ENCODE measurements at regions not wholly inside any gene's neighbourhood (a gene's known extent, or its start where the extent isn't known, plus 50 kb on each side); places are given as distances from the start of the nearest gene placed in this dataset.

DNA sequence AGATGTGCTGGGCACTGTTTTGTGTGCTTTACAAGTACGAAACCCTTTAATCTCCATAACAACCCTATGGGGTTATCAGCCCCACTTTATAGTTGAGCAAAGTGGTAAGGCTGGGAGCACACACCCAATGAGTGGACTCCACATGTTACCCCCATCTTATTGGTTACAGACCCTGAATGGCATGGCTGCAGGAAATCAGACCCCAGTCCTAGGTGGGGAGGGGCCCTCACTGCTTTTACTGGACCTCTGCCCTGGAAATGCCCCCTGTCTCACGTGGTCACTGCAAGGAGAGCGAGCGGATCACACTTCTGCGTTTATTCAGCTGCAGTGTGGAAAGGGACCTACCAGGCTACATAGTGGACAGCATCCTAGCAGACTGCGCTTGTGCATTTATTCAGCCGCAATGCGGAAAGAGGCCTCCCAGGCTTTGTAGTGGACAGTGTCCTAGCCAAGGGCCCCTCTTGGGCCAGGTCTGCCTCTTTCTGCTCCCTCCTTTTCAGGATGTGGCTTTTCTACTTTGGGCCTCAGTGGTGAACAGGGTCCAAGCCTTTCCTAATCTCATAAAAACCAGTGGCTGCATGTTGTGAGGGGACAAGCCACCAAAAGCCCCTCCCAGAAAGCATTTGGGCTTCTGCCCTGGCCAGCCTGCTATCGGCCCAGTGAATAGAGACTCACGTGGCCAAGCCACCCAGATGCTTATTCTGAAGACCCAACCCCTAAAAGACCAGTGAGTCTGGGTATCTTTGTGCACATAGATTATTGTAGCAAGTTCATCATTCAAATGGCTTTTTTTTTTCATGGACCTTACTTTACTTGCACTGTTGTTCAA, 405.7 kb upstream of the RNF32 start:
- intact Hi-C loops (cut with DNase I), result no loop called here
- H3K27ac ChIP-seq, result no peak overlapping the region
- H3K4me3 ChIP-seq, result no peak overlapping the region
- no peaks in the 10 kb centered on the region for H3K27me3 ChIP-seq
- TF ChIP-seq EP300 (IDR thresholded peaks at IDR 0.05), result no peak
- TF ChIP-seq, protein P1, sequence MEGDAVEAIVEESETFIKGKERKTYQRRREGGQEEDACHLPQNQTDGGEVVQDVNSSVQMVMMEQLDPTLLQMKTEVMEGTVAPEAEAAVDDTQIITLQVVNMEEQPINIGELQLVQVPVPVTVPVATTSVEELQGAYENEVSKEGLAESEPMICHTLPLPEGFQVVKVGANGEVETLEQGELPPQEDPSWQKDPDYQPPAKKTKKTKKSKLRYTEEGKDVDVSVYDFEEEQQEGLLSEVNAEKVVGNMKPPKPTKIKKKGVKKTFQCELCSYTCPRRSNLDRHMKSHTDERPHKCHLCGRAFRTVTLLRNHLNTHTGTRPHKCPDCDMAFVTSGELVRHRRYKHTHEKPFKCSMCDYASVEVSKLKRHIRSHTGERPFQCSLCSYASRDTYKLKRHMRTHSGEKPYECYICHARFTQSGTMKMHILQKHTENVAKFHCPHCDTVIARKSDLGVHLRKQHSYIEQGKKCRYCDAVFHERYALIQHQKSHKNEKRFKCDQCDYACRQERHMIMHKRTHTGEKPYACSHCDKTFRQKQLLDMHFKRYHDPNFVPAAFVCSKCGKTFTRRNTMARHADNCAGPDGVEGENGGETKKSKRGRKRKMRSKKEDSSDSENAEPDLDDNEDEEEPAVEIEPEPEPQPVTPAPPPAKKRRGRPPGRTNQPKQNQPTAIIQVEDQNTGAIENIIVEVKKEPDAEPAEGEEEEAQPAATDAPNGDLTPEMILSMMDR (IDR thresholded peaks at IDR 0.05), result no peak
- TF ChIP-seq POLR2A (IDR thresholded peaks at IDR 0.05), result no peak
- no peaks in the 10 kb centered on the region for H3K36me3 ChIP-seq
- H3K4me1 ChIP-seq (ENCODE audit: insufficient read depth), result no peaks in the 10 kb centered on the region
- H3K9me3 ChIP-seq, result peaks cover 0 to 4% of the 10 kb centered on the region in 2 donors
- DNase-seq, result no peak
- WGBS, 3 donors, result 77 to 83% (median 82%) methylated on average over 10 of the region's 10 CpGs

DNA sequence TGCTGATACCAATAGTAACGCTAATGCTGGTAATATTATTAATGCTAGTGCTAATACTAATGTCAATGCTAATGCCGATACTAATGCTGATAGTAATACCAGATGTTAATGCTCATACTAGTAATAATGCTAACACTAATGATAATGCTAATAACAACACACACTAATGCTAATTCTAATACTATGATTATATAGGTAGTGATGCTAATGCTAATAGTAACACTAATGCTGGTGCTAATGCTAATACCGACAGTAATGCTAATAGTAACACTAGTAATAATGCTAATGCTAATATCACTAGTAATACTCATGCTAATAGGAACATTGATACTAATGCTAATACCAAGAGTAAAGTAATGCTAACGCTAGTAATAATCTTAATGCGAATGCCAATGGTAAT, 406.4 kb upstream of the RNF32 start:
- intact Hi-C loops (cut with DNase I), result no loop called here
- Histone ChIP-seq H3K9me3 (peaks cover 0 to 4% of the 10 kb centered on the region in 2 donors), H3K36me3 (no peaks in the 10 kb centered on the region), H3K27ac (no peak overlapping the region), H3K4me1 (ENCODE audit: insufficient read depth) (no peaks in the 10 kb centered on the region), H3K4me3 (no peak overlapping the region), H3K27me3 (no peaks in the 10 kb centered on the region)
- no peak for DNase-seq
- TF ChIP-seq POLR2A (IDR thresholded peaks at IDR 0.05) (no peak), EP300 (IDR thresholded peaks at IDR 0.05) (no peak)
- TF ChIP-seq, protein P1 (IDR thresholded peaks at IDR 0.05), result no peak
- 94 to 96% (median 95%) methylated on average over 5 of the region's 5 CpGs for WGBS, 3 donors

DNA sequence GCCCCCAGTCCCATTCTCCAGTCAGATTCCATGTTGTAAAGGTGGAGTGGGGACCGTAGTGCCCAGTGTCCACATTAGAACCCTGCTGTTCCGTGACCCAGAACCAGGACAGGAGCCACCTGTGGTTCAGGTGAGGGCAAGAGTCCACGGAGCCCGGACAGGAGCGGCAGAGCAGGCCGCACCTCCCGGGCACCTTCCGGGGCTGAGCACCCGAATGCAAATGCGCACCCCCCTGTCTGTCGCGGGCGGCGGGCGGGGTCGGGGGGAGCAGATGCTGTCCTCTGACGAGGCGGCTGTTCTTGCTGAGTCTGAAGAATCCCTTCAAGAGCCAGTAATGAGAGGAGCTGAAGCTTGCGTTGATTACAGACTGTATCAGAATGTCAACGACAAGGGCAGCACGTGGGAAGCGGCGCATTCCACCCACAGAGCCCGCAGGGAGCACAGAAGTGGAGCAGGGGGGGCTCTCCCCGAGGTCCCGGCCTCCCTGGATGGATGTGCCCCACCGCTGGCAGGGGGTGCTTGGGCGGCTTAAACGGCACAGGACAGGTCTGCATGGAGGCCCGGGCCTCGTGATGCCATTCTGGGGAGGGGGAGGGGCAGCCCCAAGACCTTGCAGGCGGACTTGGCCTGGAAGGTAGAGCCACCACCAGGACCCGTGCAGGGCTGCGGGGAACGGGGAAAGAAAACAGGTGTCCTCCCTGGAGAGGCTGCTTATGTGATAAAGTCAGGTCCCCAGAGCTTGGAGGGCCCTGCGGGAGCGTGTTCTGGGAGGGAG, 407.5 kb upstream of the RNF32 start:
- TF ChIP-seq POLR2A (IDR thresholded peaks at IDR 0.05) (no peak), EP300 (IDR thresholded peaks at IDR 0.05) (no peak)
- TF ChIP-seq, protein P1 (IDR thresholded peaks at IDR 0.05), result no peak
- intact Hi-C loops (cut with DNase I), result no loop called here
- Histone ChIP-seq H3K9me3 (peaks cover 0 to 4% of the 10 kb centered on the region in 2 donors), H3K36me3 (no peaks in the 10 kb centered on the region), H3K4me3 (no peak overlapping the region), H3K27me3 (no peaks in the 10 kb centered on the region), H3K27ac (no peak overlapping the region), H3K4me1 (ENCODE audit: insufficient read depth) (no peaks in the 10 kb centered on the region)
- no peak for DNase-seq
- 82 to 84% (median 83%) methylated on average over 34 to 37 of the region's 37 CpGs for WGBS, 3 donors

DNA sequence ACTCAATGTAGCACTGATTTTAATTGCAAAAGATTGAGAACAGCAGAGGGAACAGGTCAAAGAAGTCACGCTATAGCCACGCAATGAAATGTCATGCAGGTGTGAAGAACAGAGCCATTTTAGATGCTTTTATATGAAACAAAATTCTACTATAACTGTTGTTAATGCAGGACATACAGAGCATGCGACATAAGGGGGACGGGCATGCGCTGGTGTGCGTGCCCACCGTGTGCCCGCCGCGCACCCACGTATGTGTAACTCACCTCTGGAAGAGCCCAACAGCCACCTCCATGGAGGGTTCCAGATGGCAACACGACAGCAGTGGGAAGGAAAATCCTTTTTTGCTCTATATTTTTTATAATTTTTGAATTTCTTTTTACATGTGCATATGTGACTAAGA, 410.0 kb upstream of the RNF32 start:
- Histone ChIP-seq H3K4me3 (no peak overlapping the region), H3K27ac (no peak overlapping the region), H3K4me1 (ENCODE audit: insufficient read depth) (no peaks in the 10 kb centered on the region), H3K36me3 (no peaks in the 10 kb centered on the region), H3K9me3 (no peaks in the 10 kb centered on the region), H3K27me3 (no peaks in the 10 kb centered on the region)
- TF ChIP-seq, protein P1 (IDR thresholded peaks at IDR 0.05), result no peak
- TF ChIP-seq POLR2A (IDR thresholded peaks at IDR 0.05) (no peak), EP300 (IDR thresholded peaks at IDR 0.05) (no peak)
- 89 to 92% (median 92%) methylated on average over 12 of the region's 12 CpGs for WGBS, 3 donors
- intact Hi-C loops (cut with DNase I), result no loop called here
- DNase-seq, result no peak

Measured in ovary (tissue), 7 donors.